ENCODE measurements at regions not wholly inside any gene's neighbourhood (a gene's known extent, or its start where the extent isn't known, plus 50 kb on each side); places are given as distances from the start of the nearest gene placed in this dataset.

GRCh38 chrX:110846071-110846470 lies 50.5 kb upstream of the CHRDL1 start:
- no peak for DNase-seq
- Histone ChIP-seq H3K27me3 (ENCODE audit: low read depth) (no peaks in the 10 kb centered on the region), H3K9me3 (replicated peaks) (no peaks in the 10 kb centered on the region), H3K27ac (replicated peaks) (no peak overlapping the region), H3K4me1 (no peaks in the 10 kb centered on the region), H3K36me3 (no peaks in the 10 kb centered on the region), H3K4me3 (no peak overlapping the region)
- intact Hi-C loops (cut with micrococcal nuclease) = loop anchor here (5.0 kb wide), 2 partner anchors 379 to 394 kb away; no protein-coding TSS in a partner anchor
- no peak for TF ChIP-seq CTCF (IDR thresholded peaks at IDR 0.05; ENCODE audit: borderline replicate concordance)
